Esophagus muscularis mucosa (tissue), 4 donors: ENCODE measurements at regions not wholly inside any gene's neighbourhood (a gene's known extent, or its start where the extent isn't known, plus 50 kb on each side); places are given as distances from the start of the nearest gene placed in this dataset.

Experiments used
- DNase-seq: peaks from one replicate; pipeline ENCODE4 v3.0.0-alpha.2; 2017; ENCODE audit errors: extremely low spot score
- H3K27ac ChIP-seq, 4 donors: fragments of 200-600 bp; sonication (generic); replicated peaks in 1 of 4; 1 replicate in 3 of 4; 2 replicates in 1 of 4; pipeline ENCODE4 v1.5.1; 2016 to 2019; ENCODE audit warnings: mild to moderate bottlenecking in 1 of 4
- H3K27me3 ChIP-seq, 4 donors: fragments of 200-600 bp; sonication (generic); one replicate each; pipeline versions ENCODE4 v1.5.1 to v1.6.0; 2016 to 2019
- H3K36me3 ChIP-seq, 4 donors: fragments of 200-600 bp; sonication (generic); one replicate each; pipeline ENCODE4 v1.5.1; 2016 to 2019
- H3K4me1 ChIP-seq, 4 donors: fragments of 200-600 bp; sonication (generic); one replicate each; pipeline ENCODE4 v1.5.1; 2016 to 2019
- H3K4me3 ChIP-seq, 4 donors: fragments of 200-600 bp; sonication (generic); 1 replicate in 2 of 4; 2 replicates in 2 of 4; pipeline ENCODE4 v1.5.1; 2016 to 2019; ENCODE audit warnings: mild to moderate bottlenecking in 4 of 4, moderate library complexity in 1 of 4
- H3K9me3 ChIP-seq, 4 donors: fragments of 200-600 bp; sonication (generic); 1 replicate in 3 of 4; 2 replicates in 1 of 4; pipeline ENCODE4 v1.5.1; 2016 to 2019
- EP300 ChIP-seq: sonication (generic); formaldehyde crosslinking; IDR thresholded peaks from one replicate; pipeline ENCODE4 v1.6.1; 2017; ENCODE audit warnings: antibody characterized with exemption
- POLR2A ChIP-seq: fragments of 450-650 bp; IDR thresholded peaks from one replicate; pipeline ENCODE4 v1.6.1; 2017; ENCODE audit warnings: antibody characterized with exemption, moderate library complexity, mild to moderate bottlenecking, low read depth
- POLR2AphosphoS5 ChIP-seq, 2 donors: sonication (generic); formaldehyde crosslinking; IDR thresholded peaks; one replicate each; pipeline ENCODE4 v1.6.1; 2017; ENCODE audit warnings: antibody characterized with exemption in 2 of 2
- WGBS: methylation state at CpG from one replicate; pipeline ENCODE4 v1.1.5; 2018; 5-methylcytosine and 5-hydroxymethylcytosine counted together
- intact Hi-C: fragments of 100-400 bp; cut with DNase I; formaldehyde crosslinking; loops from one replicate; pipeline ENCODE4 v1.15.1; 2023
- TF ChIP-seq, protein P1 (sequence below), 3 experiments: fragments of 200-600 bp in 2 of 3; fragments of 450-650 bp in 1 of 3; sonication (generic) in 2 of 3; IDR thresholded peaks; one replicate each; pipeline ENCODE4 v1.5.1; 2017 to 2019; ENCODE audit warnings: antibody characterized with exemption in 3 of 3, mild to moderate bottlenecking in 2 of 3, moderate library complexity in 1 of 3

- intact Hi-C loops = no loop called here
- Histone ChIP-seq H3K27ac (no peak overlapping the region), H3K36me3 (no peaks in the 10 kb centered on the region), H3K9me3 (no peaks in the 10 kb centered on the region), H3K27me3 (no peaks in the 10 kb centered on the region), H3K4me3 (no peak overlapping the region), H3K4me1 (no peaks in the 10 kb centered on the region)
- 55% methylated on average over 7 of the region's 7 CpGs for WGBS
- no peak for TF ChIP-seq POLR2AphosphoS5 (IDR thresholded peaks at IDR 0.05)
- TF ChIP-seq POLR2A = no peak
- no peak for TF ChIP-seq EP300
- TF ChIP-seq, protein P1, sequence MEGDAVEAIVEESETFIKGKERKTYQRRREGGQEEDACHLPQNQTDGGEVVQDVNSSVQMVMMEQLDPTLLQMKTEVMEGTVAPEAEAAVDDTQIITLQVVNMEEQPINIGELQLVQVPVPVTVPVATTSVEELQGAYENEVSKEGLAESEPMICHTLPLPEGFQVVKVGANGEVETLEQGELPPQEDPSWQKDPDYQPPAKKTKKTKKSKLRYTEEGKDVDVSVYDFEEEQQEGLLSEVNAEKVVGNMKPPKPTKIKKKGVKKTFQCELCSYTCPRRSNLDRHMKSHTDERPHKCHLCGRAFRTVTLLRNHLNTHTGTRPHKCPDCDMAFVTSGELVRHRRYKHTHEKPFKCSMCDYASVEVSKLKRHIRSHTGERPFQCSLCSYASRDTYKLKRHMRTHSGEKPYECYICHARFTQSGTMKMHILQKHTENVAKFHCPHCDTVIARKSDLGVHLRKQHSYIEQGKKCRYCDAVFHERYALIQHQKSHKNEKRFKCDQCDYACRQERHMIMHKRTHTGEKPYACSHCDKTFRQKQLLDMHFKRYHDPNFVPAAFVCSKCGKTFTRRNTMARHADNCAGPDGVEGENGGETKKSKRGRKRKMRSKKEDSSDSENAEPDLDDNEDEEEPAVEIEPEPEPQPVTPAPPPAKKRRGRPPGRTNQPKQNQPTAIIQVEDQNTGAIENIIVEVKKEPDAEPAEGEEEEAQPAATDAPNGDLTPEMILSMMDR (IDR thresholded peaks at IDR 0.05) = no peak
- DNase-seq = no peak
Measured at GRCh38 chr9:19512103-19512832, 103.5 kb downstream of the ACER2 start.

DNA sequence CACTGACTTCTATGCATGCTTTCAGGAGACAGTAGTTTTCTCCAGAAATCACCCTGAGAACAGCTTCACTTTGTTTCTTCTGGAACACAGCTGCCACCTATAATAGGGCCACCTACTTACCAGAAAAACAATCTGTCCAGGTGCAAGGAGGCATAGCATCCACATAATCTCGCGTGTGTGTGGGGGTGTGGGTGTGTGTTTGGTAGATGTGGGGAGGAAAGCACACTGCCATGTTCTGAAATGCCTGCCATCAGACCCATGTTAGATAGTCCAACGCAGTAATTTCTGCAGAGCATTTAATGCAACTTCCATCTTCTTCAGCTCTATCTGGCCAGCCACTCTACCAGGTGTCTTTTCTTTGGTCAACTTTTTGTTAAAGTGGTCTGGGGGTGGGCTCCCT lies 102.9 kb downstream of the ACER2 start:
- no peak overlapping the region for H3K4me3 ChIP-seq
- intact Hi-C loops = no loop called here
- WGBS = 85% methylated on average over 3 of the region's 3 CpGs

DNA sequence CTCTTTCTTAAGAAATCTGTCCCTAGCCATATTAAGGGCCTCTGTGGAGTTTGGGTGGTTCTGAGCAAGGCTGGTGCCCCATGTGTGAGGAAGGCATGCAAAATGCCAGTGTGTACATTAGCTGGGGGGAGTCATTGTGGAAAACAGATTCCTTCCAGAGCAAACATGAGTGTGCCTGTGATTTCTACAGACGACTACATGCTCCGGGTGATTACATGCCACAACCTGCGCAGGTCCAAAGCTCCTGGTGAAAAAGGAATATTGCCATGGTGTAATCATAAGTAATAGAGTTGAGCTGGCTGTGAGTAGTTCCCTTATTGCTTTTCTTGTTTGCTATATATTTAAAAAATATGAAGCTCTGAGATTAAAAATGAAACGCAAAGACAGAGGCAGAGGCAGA lies 102.1 kb downstream of the ACER2 start:
- intact Hi-C loops = no loop called here
- Histone ChIP-seq H3K4me3 (no peak overlapping the region), H3K4me1 (no peaks in the 10 kb centered on the region), H3K27me3 (no peaks in the 10 kb centered on the region), H3K9me3 (no peaks in the 10 kb centered on the region), H3K36me3 (no peaks in the 10 kb centered on the region), H3K27ac (no peak overlapping the region)
- DNase-seq = peak; percentile 64
- 79% methylated on average over 4 of the region's 4 CpGs for WGBS
- TF ChIP-seq POLR2AphosphoS5 (IDR thresholded peaks at IDR 0.05) = no peak
- TF ChIP-seq EP300 = no peak
- TF ChIP-seq, protein P1 (IDR thresholded peaks at IDR 0.05) = no peak
- no peak for TF ChIP-seq POLR2A

More for the DNA sequence above, 102.9 kb downstream of the ACER2 start:
- DNase-seq = no peak
- H3K4me1 ChIP-seq = no peaks in the 10 kb centered on the region
- H3K36me3 ChIP-seq = no peaks in the 10 kb centered on the region
- TF ChIP-seq, protein P1 (IDR thresholded peaks at IDR 0.05) = no peak
- TF ChIP-seq POLR2A (no peak), POLR2AphosphoS5 (IDR thresholded peaks at IDR 0.05) (no peak), EP300 (no peak)
- H3K9me3 ChIP-seq = no peaks in the 10 kb centered on the region
- no peak overlapping the region for H3K27ac ChIP-seq
- H3K27me3 ChIP-seq = no peaks in the 10 kb centered on the region
